H1 (cell line): ENCODE measurements at regions not wholly inside any gene's neighbourhood (a gene's known extent, or its start where the extent isn't known, plus 50 kb on each side); places are given as distances from the start of the nearest gene placed in this dataset.
A peak's percentile ranks its signal among the peaks of the same experiment; 100 is the strongest.

Source experiments
- CTCF ChIA-PET: fragments of 300-600 bp; sonication (Branson Sonifier 250); formaldehyde crosslinking; loops from one replicate; lab custom pipeline; 2021; ENCODE audit not compliant: partially characterized antibody; lab: Charles Lee
- POLR2A ChIA-PET: fragments of 300-600 bp; sonication (Branson Sonifier 250); formaldehyde crosslinking; loops from one replicate; lab custom pipeline; 2021; ENCODE audit warnings: inconsistent platforms; ENCODE audit not compliant: partially characterized antibody; lab: Charles Lee
- DNase-seq, 2 experiments: peaks; one replicate each; pipeline versions ENCODE4 v3.0.0 to v3.0.0-alpha.2; 2010 to 2022; ENCODE audit warnings: low spot score in 2 of 2, low read depth in 1 of 2, mixed read lengths in 1 of 2
- FAIRE-seq: peaks from 2 replicates; lab custom pipeline; 2011; peaks lifted over from hg19 to GRCh38; lab: Jason Lieb, UNC
- H2AFZ ChIP-seq: 2 replicates; pipeline ENCODE4 v1.8.1; 2012; ENCODE audit warnings: low read length, inconsistent platforms
- H2AK5ac ChIP-seq: 2 replicates; pipeline ENCODE4 v1.6.1; 2013; ENCODE audit warnings: low read depth, low read length
- H2BK120ac ChIP-seq: replicated peaks from 2 replicates; pipeline ENCODE3; 2013; ENCODE audit warnings: low read depth, low read length, inconsistent platforms
- H2BK12ac ChIP-seq: 2 replicates; pipeline ENCODE4 v1.6.1; 2013; ENCODE audit warnings: low read depth, low read length
- H2BK15ac ChIP-seq: 2 replicates; pipeline ENCODE4 v1.6.1; 2013; ENCODE audit warnings: low read length
- H2BK20ac ChIP-seq: 2 replicates; pipeline ENCODE4 v1.6.1; 2013; ENCODE audit warnings: low read length
- H2BK5ac ChIP-seq: 2 replicates; pipeline ENCODE4 v1.6.1; 2013; ENCODE audit warnings: low read depth, low read length
- H3K14ac ChIP-seq: 2 replicates; pipeline ENCODE4 v1.6.1; 2013; ENCODE audit warnings: inconsistent platforms; ENCODE audit not compliant: insufficient read length
- H3K18ac ChIP-seq: 2 replicates; pipeline ENCODE4 v1.6.1; 2013; ENCODE audit warnings: low read length; ENCODE audit errors: extremely low read depth
- H3K23ac ChIP-seq: 2 replicates; pipeline ENCODE4 v1.6.1; 2013; ENCODE audit warnings: inconsistent platforms; ENCODE audit not compliant: insufficient read length
- H3K23me2 ChIP-seq: 2 replicates; pipeline ENCODE4 v1.6.1; 2013; ENCODE audit warnings: low read depth, low read length
- H3K27ac ChIP-seq: 2 replicates; pipeline ENCODE4 v1.6.1; 2011; ENCODE audit warnings: low read depth, low read length, inconsistent platforms
- H3K27me3 ChIP-seq, 4 experiments: replicated peaks in 1 of 4; 1 replicate in 1 of 4; 2 replicates in 3 of 4; pipeline versions ENCODE4 v1.6.1 to v1.8.1; 2011 to 2013; ENCODE audit warnings: low read length in 3 of 4, mild to moderate bottlenecking in 3 of 4, inconsistent platforms in 2 of 4, mixed read lengths in 2 of 4, moderate library complexity in 1 of 4; ENCODE audit not compliant: control insufficient read depth in 3 of 4, insufficient read depth in 3 of 4; ENCODE audit errors: extremely low read depth in 1 of 4
- H3K36me3 ChIP-seq, 4 experiments: 2 replicates each; pipeline versions ENCODE4 v1.6.1 to v1.8.1; 2011 to 2013; ENCODE audit warnings: mild to moderate bottlenecking in 4 of 4, low read length in 3 of 4, moderate library complexity in 2 of 4, control low read depth in 1 of 4, inconsistent platforms in 1 of 4; ENCODE audit not compliant: insufficient read depth in 4 of 4, control insufficient read depth in 2 of 4
- H3K4ac ChIP-seq: replicated peaks from 2 replicates; pipeline ENCODE3; 2013; ENCODE audit warnings: low read length, low read depth, mixed read lengths, inconsistent platforms; ENCODE audit not compliant: insufficient read length
- H3K4me1 ChIP-seq, 4 experiments: replicated peaks in 1 of 4; 1 replicate in 1 of 4; 2 replicates in 3 of 4; pipeline versions ENCODE4 v1.6.1 to v1.8.1; 2011 to 2013; ENCODE audit warnings: low read length in 3 of 4, inconsistent platforms in 2 of 4, mixed read lengths in 1 of 4; ENCODE audit not compliant: insufficient read depth in 4 of 4, control insufficient read depth in 3 of 4
- H3K4me2 ChIP-seq, 2 experiments: 2 replicates each; pipeline versions ENCODE4 v1.6.1 to v1.8.1; 2011 to 2013; ENCODE audit warnings: low read depth in 2 of 2, low read length in 2 of 2, control low read depth in 1 of 2, inconsistent platforms in 1 of 2, mild to moderate bottlenecking in 1 of 2; ENCODE audit not compliant: insufficient read depth in 1 of 2
- H3K4me3 ChIP-seq, 4 experiments: fragments of 200-600, 300-600 bp in 1 of 4; sonication (generic), shearing (Covaris generic), sonication (Bioruptor Twin) in 1 of 4; 2 replicates each; pipeline versions ENCODE4 v1.5.1 to v1.8.1; 2011 to 2016; ENCODE audit warnings: low read length in 4 of 4, low read depth in 3 of 4, control low read depth in 2 of 4, inconsistent platforms in 2 of 4, mild to moderate bottlenecking in 2 of 4, mixed read lengths in 1 of 4, moderate library complexity in 1 of 4; ENCODE audit not compliant: insufficient read depth in 2 of 4; ENCODE audit errors: extremely low read depth in 1 of 4
- H3K56ac ChIP-seq: replicated peaks from 2 replicates; pipeline ENCODE3; 2013; ENCODE audit warnings: low read depth, mild to moderate bottlenecking, mixed read lengths, low read length, inconsistent platforms; ENCODE audit not compliant: insufficient read length
- H3K79me1 ChIP-seq: 2 replicates; pipeline ENCODE4 v1.6.1; 2013; ENCODE audit warnings: low read depth, low read length, control low read depth
- H3K79me2 ChIP-seq, 2 experiments: 2 replicates each; pipeline versions ENCODE4 v1.6.1 to v1.8.1; 2012 to 2013; ENCODE audit warnings: low read length in 2 of 2, mild to moderate bottlenecking in 2 of 2, inconsistent platforms in 1 of 2; ENCODE audit not compliant: insufficient read depth in 2 of 2, control insufficient read depth in 1 of 2
- H3K9ac ChIP-seq, 4 experiments: replicated peaks in 1 of 4; 1 replicate in 1 of 4; 2 replicates in 3 of 4; pipeline versions ENCODE4 v1.6.1 to v1.8.1; 2011 to 2013; ENCODE audit warnings: low read depth in 3 of 4, low read length in 3 of 4, control low read depth in 2 of 4, mild to moderate bottlenecking in 2 of 4, moderate library complexity in 2 of 4, inconsistent platforms in 1 of 4; ENCODE audit errors: extremely low read depth in 1 of 4
- H3K9me3 ChIP-seq, 2 experiments: 2 replicates each; pipeline versions ENCODE4 v1.6.1 to v1.8.1; 2012 to 2013; ENCODE audit warnings: mild to moderate bottlenecking in 2 of 2, moderate library complexity in 2 of 2, control low read depth in 1 of 2, inconsistent platforms in 1 of 2, low read depth in 1 of 2, low read length in 1 of 2, mixed read lengths in 1 of 2; ENCODE audit not compliant: insufficient read depth in 2 of 2
- H4K20me1 ChIP-seq, 2 experiments: replicated peaks in 1 of 2; 2 replicates each; pipeline versions ENCODE3 to v1.8.1; 2011 to 2013; ENCODE audit warnings: inconsistent platforms in 2 of 2, low read length in 2 of 2, mild to moderate bottlenecking in 1 of 2; ENCODE audit not compliant: insufficient read depth in 2 of 2, control insufficient read depth in 1 of 2
- H4K5ac ChIP-seq: 2 replicates; pipeline ENCODE4 v1.6.1; 2013; ENCODE audit warnings: low read length, low read depth, mixed read lengths, inconsistent platforms; ENCODE audit not compliant: insufficient read length
- H4K8ac ChIP-seq: 2 replicates; pipeline ENCODE4 v1.8.0; 2013; ENCODE audit warnings: mild to moderate bottlenecking, moderate library complexity, low read length, inconsistent platforms; ENCODE audit not compliant: insufficient read depth; ENCODE audit errors: extremely low read depth
- H4K91ac ChIP-seq: replicated peaks from 2 replicates; pipeline ENCODE3; 2013; ENCODE audit warnings: low read length, mixed read lengths, inconsistent platforms; ENCODE audit not compliant: insufficient read length
- E2F6 ChIP-seq: IDR thresholded peaks from 2 replicates; pipeline ENCODE4 v1.6.1; 2012; ENCODE audit warnings: inconsistent platforms
- NANOG ChIP-seq: IDR thresholded peaks from 2 replicates; pipeline ENCODE4 v1.6.1; 2011; ENCODE audit warnings: low read length, low read depth, mild to moderate bottlenecking, inconsistent platforms; ENCODE audit not compliant: insufficient read depth, poor library complexity, severe bottlenecking
- WGBS, 2 experiments: shearing (Covaris generic) in 1 of 2; methylation state at CpG; one replicate each; pipeline versions ENCODE4 v1.1.6 to v1.1.7; 2013 to 2015; ENCODE audit warnings: low lambda C conversion rate in 2 of 2, mixed read lengths in 2 of 2, inconsistent platforms in 1 of 2, low coverage in 1 of 2, missing lambda C conversion rate in 1 of 2; ENCODE audit not compliant: insufficient replicate concordance in 2 of 2, insufficient coverage in 1 of 2, insufficient read length in 1 of 2; ENCODE audit errors: extremely low coverage in 1 of 2, missing lambda C conversion rate in 1 of 2; 5-methylcytosine and 5-hydroxymethylcytosine counted together

- H2BK20ac ChIP-seq = no peak overlapping the region
- no peak overlapping the region for H3K23ac ChIP-seq
- no peaks in the 10 kb centered on the region for H3K79me2 ChIP-seq
- no peak overlapping the region for H3K56ac ChIP-seq
- H3K79me1 ChIP-seq = no peaks in the 10 kb centered on the region
- ChIA-PET CTCF (interaction anchor here (0.8 to 1.6 kb wide), 2 partner anchors 13 to 184 kb away, joined by 3 read pairs; no protein-coding TSS in a partner anchor), POLR2A (no interaction called here)
- WGBS, 2 experiments = 89% methylated on average over 3 of the region's 3 CpGs; no CpG with 5 or more reads in 1 of the 2 experiments
- H3K14ac ChIP-seq = no peak overlapping the region
- no peak overlapping the region for H3K27ac ChIP-seq
- no peak overlapping the region for H4K5ac ChIP-seq
- TF ChIP-seq NANOG = peak; percentile 16
- TF ChIP-seq E2F6 = no peak
- FAIRE-seq (no peak), DNase-seq (no peak)
- H2BK5ac ChIP-seq = no peak overlapping the region
- H3K4ac ChIP-seq = no peak overlapping the region
- H2AFZ ChIP-seq = 0 out of 2 replicates have a peak overlapping the region, but pooled peaks have one; percentile 5
- H3K4me3 ChIP-seq = no peak overlapping the region
- H3K4me2 ChIP-seq = no peak overlapping the region
- no peak overlapping the region for H4K91ac ChIP-seq
- no peak overlapping the region for H2BK120ac ChIP-seq
- no peaks in the 10 kb centered on the region for H3K4me1 ChIP-seq
- no peak overlapping the region for H3K18ac ChIP-seq
- H2AK5ac ChIP-seq = no peak overlapping the region
- no peaks in the 10 kb centered on the region for H4K20me1 ChIP-seq
- H4K8ac ChIP-seq = no peak overlapping the region
- no peaks in the 10 kb centered on the region for H3K23me2 ChIP-seq
- peaks cover 22 to 27% of the 10 kb centered on the region in 2 experiments for H3K9me3 ChIP-seq
- no peak overlapping the region for H2BK12ac ChIP-seq
- peaks cover 0 to 5% (median 0%) of the 10 kb centered on the region in 4 experiments; a peak in 1 of 8 replicates for H3K36me3 ChIP-seq
- no peak overlapping the region for H2BK15ac ChIP-seq
- H3K9ac ChIP-seq = no peak overlapping the region
- no peaks in the 10 kb centered on the region for H3K27me3 ChIP-seq
Observed at GRCh38 chr1:98565951-98566350, 95.6 kb upstream of the SNX7 start.
